ENCODE measurements at regions not wholly inside any gene's neighbourhood (a gene's known extent, or its start where the extent isn't known, plus 50 kb on each side); places are given as distances from the start of the nearest gene placed in this dataset.

DNA sequence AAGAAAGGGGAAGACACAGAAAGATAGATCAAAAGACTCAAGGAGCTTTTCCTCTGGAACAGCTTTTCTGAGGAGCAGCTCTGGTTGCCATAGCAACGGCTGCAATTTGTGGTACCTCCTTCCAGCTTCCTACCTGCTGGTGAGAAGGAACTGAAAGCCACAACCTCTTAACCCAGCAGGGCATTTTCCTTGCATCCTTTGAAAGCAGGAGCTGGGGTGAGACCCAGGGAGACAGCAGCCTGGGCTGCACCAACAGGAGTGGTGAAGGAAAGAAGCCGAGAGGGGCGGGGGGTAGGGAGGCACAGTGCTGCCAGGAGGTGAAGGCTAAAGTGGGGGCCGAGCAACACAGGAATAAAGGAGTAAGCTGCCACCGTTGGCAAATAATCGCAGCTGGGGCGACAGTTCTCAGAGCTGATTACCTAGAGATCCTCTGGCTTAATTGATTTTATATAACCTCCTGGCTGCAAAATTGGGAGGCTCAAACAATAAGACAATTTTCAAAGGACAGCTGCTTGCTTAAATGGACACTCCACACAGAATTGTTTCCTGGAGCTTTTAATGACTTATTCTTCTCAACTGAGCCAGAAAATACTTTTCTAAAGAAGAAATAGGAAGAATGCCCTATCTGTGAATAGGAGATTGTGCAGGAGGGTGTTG lies 129.4 kb downstream of the RPAP3 start:
- Mint-ChIP-seq H3K9me3 (peaks cover 7 to 8% of the 10 kb centered on the region in 2 donors), H3K4me3 (no peak overlapping the region), H3K27ac (peak overlapping the region in 1 of 2 donors; percentile 83), H3K4me1 (peaks cover 44% of the 10 kb centered on the region), H3K27me3 (no peaks in the 10 kb centered on the region)
- ATAC-seq (no peak), DNase-seq (no peak)

DNA sequence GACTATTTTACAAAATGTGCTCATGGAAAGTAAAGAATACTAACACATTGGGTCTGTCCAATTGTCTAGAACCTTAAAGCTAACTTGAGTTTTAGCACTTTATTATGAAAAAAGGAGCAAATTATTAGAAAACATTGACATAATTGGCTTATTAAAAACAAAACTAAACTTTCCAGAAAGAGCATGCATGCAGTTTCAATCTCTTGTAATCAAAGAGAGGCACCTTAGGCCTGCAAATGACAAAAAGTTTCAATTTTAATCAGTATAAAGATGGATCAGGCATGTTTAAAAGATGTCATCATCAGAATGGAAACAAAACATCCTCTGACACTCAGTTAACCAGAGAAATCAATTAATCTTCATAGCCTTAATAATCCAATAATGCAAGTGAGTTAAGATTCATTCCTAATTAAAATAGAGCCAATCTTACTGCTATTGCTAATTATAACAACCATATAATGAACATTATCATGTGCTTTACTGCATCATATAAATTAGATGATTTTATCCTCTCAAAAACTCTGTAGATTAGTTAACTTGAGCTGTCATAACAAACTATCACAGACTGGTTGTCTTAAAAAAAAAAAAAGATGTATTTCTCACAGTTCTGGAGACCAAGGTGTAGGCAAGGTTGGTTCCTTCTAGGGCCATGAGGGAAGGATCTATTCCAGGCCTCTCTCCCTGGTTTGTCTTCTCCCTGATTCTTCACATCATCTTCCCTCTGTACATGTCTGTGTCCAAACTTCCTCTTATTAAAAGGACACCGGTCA lies 131.4 kb downstream of the RPAP3 start:
- peaks cover 44% of the 10 kb centered on the region for H3K4me1 Mint-ChIP-seq
- peaks cover 7 to 14% of the 10 kb centered on the region in 2 donors for H3K9me3 Mint-ChIP-seq
- H3K27me3 Mint-ChIP-seq: no peaks in the 10 kb centered on the region
- DNase-seq: no peak
- ATAC-seq: peak; percentile 96
- H3K27ac Mint-ChIP-seq: peak overlapping the region; percentile 93
- peak overlapping the region; percentile 14 to 27 for H3K4me3 Mint-ChIP-seq

DNA sequence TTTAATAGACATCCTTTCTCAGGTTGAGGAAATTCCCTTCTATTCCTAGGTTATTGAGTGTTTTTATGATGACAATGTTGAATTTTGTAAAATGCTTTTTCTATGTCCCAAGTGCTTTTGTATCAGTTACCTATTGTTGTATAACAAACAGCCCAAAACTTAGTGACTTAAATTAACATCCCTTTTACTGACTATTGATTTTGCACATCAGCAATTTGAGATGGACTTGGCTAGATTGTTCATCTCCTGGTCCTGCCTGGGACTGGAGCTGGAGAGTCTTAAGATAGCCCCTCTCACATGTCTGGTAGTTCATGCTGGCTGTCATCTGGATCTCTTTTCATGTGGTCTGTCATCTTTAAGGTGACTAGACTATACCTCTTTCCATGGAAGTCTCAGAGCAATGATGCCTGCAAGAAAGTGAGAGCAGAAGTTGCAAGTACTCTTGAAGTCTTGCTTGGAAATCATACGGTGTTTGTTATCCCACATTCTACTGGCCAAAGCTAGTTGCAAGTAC lies 132.6 kb downstream of the RPAP3 start:
- Mint-ChIP-seq H3K4me3 (no peak overlapping the region), H3K4me1 (peaks cover 37% of the 10 kb centered on the region), H3K27ac (peak overlapping the region in 1 of 2 donors; percentile 59), H3K27me3 (no peaks in the 10 kb centered on the region), H3K9me3 (peaks cover 7 to 14% of the 10 kb centered on the region in 2 donors)
- no peak for ATAC-seq
- DNase-seq: no peak

DNA sequence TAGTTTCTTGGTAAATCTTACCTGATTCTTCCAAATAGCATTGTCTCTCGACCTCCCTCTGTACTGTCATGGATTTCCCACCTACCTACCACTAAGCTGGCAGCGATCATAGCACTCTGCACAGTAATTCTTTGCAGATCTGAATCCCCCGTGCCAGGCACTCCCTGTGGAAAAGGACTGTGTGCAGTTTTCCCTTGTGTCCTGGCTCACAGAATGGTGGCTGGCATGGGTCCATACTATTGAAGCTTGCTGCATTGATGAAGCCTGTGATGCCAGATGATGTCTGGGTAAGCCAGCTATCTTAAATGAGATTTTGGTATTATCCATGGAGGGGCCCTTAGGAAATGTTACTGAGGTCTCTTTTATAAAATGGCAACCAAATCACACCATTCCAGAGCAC lies 135.7 kb downstream of the RPAP3 start:
- ATAC-seq (no peak), DNase-seq (no peak)
- H3K4me3 Mint-ChIP-seq: no peak overlapping the region
- H3K9me3 Mint-ChIP-seq: peaks cover 0 to 5% of the 10 kb centered on the region in 2 donors
- peaks cover 24% of the 10 kb centered on the region for H3K4me1 Mint-ChIP-seq
- H3K27ac Mint-ChIP-seq: no peak overlapping the region
- H3K27me3 Mint-ChIP-seq: no peaks in the 10 kb centered on the region

DNA sequence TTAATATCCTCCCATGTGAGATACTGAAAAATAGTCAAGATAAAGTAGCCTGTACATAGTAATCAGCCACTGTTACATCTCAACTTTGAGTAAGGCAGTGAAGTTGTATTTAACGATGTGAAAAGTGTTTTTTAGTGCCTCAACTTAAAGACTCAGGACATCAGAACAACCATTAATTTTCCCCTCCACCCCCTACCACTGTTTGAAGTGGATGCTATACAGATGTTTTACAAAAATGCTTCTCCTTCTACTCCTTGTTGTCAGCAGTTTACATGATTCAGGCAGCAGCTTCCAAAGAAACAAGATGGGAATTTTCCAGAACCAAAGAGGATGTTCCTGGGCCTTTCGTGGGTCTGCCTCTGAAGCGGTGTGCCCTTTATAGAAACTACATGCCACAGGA lies 143.6 kb downstream of the RPAP3 start:
- H3K27ac Mint-ChIP-seq: no peak overlapping the region
- H3K27me3 Mint-ChIP-seq: no peaks in the 10 kb centered on the region
- peaks cover 26% of the 10 kb centered on the region for H3K4me1 Mint-ChIP-seq

DNA sequence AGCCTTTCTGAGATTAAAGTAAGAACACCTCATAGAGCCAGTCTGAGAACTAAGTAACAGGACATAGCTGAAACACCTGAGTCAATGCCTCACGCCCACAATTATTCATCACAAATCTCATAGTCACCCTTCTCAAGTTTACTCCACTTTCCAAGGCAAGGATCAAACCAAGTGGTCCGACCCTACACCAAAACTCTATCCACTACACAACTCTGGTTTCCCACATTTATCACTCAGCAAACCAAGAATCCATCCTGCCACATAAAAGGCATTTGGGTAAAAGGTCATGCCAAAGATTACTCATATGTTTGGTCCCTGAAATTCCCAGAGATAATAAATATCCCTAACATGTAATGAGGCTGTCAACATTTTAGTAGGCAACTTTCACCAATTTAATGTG lies 144.1 kb downstream of the RPAP3 start:
- no peak overlapping the region for H3K27ac Mint-ChIP-seq
- H3K27me3 Mint-ChIP-seq: no peaks in the 10 kb centered on the region
- peaks cover 5 to 6% of the 10 kb centered on the region in 2 donors for H3K9me3 Mint-ChIP-seq
- H3K4me3 Mint-ChIP-seq: no peak overlapping the region
- H3K4me1 Mint-ChIP-seq: peaks cover 27% of the 10 kb centered on the region
- ATAC-seq (peak; percentile 35), DNase-seq (no peak)

More for the DNA sequence above, 143.6 kb downstream of the RPAP3 start:
- DNase-seq (no peak), ATAC-seq (no peak)
- Mint-ChIP-seq H3K9me3 (peaks cover 1 to 6% of the 10 kb centered on the region in 2 donors), H3K4me3 (no peak overlapping the region)

DNA sequence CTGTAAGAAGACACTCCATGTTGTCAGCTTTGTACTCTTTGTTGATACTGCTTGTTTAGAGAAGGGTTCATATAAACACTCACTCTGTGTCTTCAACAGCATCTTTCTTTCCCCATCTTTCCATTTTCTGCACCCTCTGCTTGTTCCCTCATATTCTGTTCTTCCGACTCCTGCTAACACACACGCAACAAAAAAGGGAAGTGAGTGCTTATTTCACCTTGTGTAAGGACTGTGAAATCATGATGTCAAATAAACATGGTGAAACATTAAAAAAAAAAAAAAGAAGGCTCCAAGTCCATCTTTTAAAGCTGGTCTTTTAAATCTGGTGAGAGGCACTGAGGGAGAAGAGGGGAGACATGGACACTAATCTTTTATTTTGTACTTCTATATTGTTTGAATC lies 145.4 kb downstream of the RPAP3 start:
- Mint-ChIP-seq H3K4me1 (peaks cover 34% of the 10 kb centered on the region), H3K9me3 (peaks cover 5 to 6% of the 10 kb centered on the region in 2 donors), H3K27ac (no peak overlapping the region), H3K4me3 (no peak overlapping the region), H3K27me3 (no peaks in the 10 kb centered on the region)
- DNase-seq: no peak
- no peak for ATAC-seq

DNA sequence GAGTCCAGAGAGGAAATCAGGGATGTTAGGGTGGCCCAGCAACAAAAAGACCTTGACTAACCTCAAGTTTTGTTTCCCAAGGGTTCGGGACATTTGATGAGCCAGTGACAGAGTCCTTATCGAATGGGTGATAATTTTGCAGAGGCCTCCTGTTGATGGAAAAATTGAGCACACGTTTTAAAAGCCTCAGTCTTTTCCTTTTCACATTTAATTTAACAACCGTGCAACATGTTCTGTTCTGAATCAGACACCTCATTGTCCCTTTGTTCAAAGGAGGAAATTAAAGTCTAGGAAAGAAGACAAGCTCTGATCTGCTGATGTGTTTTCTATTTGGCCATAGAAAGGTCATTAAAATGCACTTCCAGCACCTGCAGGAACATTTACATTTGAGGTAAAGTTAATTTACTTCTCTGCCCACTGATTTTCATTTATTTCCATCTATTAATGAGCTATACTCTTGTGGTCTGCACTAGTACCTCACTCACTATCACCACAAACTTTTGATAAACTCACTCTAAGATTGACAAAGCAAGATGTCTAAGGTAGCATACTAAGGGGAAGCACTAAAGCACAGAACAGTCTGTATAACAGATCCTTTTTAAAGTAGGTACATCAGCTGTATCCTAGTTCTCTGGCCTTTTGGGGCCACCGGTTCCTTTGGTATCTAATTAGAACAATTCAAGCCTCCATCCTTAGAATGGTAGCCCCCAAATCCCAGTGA lies 147.0 kb downstream of the RPAP3 start:
- ATAC-seq (no peak), DNase-seq (no peak)
- Mint-ChIP-seq H3K4me1 (peaks cover 43% of the 10 kb centered on the region), H3K9me3 (peaks cover 5 to 13% of the 10 kb centered on the region in 2 donors), H3K4me3 (no peak overlapping the region), H3K27ac (no peak overlapping the region), H3K27me3 (no peaks in the 10 kb centered on the region)

DNA sequence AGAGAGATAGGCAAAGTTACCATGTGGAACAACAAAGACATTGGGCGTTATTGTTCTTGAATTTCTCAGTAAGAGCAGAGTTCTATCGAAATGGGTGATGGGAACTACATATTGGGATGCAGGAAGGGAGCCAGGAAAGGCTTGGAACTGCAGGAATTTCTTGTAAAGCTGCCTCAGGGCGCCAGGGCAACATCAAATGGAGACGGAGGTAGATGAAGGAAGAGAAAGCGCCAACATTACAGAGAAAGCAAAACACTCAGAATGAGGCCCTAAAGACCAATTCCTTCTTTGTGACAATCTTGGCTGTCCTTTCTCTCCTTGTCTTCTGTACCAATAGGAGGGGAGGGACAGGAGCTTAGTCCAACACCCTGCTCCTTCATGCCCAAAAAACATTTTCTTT lies 148.4 kb downstream of the RPAP3 start:
- Mint-ChIP-seq H3K27me3 (no peaks in the 10 kb centered on the region), H3K27ac (no peak overlapping the region), H3K9me3 (peaks cover 14 to 17% of the 10 kb centered on the region in 2 donors), H3K4me3 (no peak overlapping the region), H3K4me1 (peaks cover 44% of the 10 kb centered on the region)
- DNase-seq (no peak), ATAC-seq (no peak)

DNA sequence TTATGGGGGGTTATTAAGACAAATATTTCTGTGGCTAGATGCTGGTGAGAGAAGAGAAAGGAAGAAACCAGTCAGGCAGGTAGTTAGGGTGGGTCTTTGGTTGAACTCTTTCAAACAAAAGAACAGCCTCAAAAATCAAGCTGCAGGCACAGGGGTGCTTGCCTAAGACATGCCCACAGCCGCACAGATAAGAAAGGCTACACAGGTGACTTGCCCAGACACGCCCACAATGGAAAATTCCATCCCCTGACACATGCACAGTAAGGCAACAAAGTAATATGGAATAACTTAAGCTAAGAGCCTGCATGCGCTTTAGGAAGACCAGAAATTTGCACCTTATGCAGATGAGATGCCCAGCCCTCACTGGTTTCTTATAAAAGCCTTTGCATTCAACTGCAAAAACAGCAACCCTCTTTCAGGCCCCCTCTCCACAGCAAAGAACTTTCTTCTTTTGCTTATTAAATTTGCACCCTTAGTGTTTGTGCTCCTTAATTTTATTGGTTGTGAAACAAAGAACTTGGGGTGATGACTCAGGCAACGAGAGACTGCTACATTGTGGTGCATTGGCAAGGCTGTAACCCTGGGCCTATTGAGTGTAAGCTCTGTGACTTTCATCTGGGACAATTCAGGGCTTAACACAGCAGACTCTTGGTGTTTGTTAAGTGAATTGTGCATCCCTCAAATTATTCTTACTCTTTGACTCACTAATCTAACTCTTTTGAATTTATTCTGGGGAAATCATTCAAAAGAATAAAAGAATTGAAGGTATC lies 149.4 kb downstream of the RPAP3 start:
- no peak overlapping the region for H3K4me3 Mint-ChIP-seq
- peaks cover 14 to 17% of the 10 kb centered on the region in 2 donors for H3K9me3 Mint-ChIP-seq
- ATAC-seq (no peak), DNase-seq (no peak)
- peaks cover 36% of the 10 kb centered on the region for H3K4me1 Mint-ChIP-seq
- H3K27me3 Mint-ChIP-seq: no peaks in the 10 kb centered on the region
- H3K27ac Mint-ChIP-seq: no peak overlapping the region

DNA sequence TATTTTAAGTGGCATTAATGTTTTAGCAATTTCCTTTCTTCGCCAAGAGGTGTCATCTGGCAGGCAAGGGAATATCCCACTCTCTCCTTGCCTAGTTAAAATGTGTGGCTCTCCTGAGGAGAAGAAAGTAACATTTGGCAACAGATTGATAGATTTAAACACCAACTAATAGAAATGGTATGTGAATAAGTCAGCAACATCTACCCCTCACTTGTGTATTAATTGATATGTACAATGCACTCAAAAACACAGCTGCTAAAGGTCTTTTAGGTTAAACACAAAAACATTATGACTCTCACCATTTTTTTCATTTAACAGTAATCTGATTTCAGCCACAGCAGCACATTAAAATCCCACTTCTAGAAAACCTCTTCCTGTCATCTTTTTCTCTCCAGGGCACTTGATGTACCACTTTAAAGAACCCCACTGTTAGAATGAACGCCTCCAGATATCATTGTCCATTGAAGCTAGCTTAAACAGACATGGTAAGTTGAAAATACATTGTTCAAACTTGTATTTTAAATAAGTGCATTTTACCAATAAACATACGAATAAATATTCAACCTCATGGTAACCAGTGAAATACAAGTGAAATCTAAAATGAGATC lies 151.7 kb downstream of the RPAP3 start:
- Mint-ChIP-seq H3K27me3 (no peaks in the 10 kb centered on the region), H3K4me3 (no peak overlapping the region), H3K4me1 (peaks cover 35% of the 10 kb centered on the region), H3K9me3 (peaks cover 17 to 19% of the 10 kb centered on the region in 2 donors), H3K27ac (peak overlapping the region; percentile 16 to 34)
- DNase-seq: no peak
- peak; percentile 48 for ATAC-seq

DNA sequence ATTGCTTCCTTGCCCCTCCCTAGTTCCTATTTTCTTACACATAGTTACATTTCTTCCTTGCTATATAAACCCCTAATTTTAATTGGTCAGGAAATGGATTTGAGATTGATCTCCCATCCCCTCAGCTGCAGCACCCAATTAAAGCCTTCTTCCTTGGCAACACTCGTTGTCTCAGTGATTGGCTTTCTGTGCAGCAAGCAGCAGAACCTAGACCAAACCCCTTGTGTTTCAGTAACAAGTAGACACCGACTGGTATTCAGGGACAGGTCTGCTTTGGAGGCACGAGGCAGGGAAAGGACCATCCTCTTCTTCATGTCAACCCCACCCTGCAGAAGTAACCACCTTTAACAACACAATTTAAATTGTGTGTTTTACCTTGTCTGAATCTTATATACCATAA lies 152.6 kb downstream of the RPAP3 start:
- ATAC-seq: no peak
- Mint-ChIP-seq H3K27me3 (no peaks in the 10 kb centered on the region), H3K4me3 (no peak overlapping the region), H3K9me3 (peaks cover 17 to 19% of the 10 kb centered on the region in 2 donors), H3K27ac (no peak overlapping the region), H3K4me1 (peaks cover 28% of the 10 kb centered on the region)
- DNase-seq: no peak

DNA sequence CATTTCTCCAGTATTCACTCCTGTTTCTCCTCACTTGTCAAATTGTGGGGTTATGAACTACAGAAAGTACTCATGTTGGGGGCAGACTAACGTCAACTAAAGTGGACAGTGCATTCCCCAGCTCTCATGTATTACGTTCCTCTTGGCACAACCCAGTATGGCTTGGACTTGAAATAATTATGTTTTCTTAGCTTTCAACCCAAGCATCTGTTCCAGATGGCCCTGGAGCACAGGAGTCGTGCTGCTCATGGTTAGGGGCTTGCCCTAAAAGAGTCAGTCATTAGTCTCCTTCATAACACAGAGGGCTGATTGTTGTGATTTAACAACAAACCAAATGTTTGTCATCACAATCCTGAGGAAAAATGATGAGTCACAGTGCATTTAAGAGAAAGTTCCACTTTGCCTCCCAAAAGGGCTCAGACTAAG lies 154.4 kb downstream of the RPAP3 start:
- no peaks in the 10 kb centered on the region for H3K27me3 Mint-ChIP-seq
- peaks cover 14 to 17% of the 10 kb centered on the region in 2 donors for H3K9me3 Mint-ChIP-seq
- peaks cover 24% of the 10 kb centered on the region for H3K4me1 Mint-ChIP-seq
- DNase-seq: no peak
- no peak for ATAC-seq
- no peak overlapping the region for H3K27ac Mint-ChIP-seq
- no peak overlapping the region for H3K4me3 Mint-ChIP-seq

DNA sequence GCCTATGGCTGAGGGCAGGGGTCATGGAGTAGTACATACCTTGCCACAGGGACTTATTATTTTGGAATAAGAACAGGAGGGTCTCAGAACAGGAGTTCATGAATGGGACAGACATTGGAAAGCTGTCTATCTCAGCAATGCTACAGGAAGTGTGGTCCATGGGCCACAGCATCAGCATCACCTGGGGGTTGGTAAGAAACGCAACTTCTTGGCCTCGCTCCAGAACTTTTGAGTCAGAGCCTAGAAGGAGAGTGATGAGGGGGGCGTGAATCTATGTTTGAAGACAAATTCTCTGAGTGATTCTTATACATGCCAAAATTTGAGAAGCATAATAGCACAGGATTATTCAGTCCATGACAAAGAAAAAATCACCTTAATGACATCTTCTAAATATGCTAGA lies 156.6 kb downstream of the RPAP3 start:
- H3K27me3 Mint-ChIP-seq: no peaks in the 10 kb centered on the region
- H3K4me3 Mint-ChIP-seq: no peak overlapping the region
- peak in 1 of 2 donors; percentile 21 for DNase-seq
- H3K27ac Mint-ChIP-seq: peak overlapping the region in 1 of 2 donors; percentile 82
- peaks cover 27% of the 10 kb centered on the region for H3K4me1 Mint-ChIP-seq
- ATAC-seq: no peak
- H3K9me3 Mint-ChIP-seq: peaks cover 14% of the 10 kb centered on the region in 2 donors

DNA sequence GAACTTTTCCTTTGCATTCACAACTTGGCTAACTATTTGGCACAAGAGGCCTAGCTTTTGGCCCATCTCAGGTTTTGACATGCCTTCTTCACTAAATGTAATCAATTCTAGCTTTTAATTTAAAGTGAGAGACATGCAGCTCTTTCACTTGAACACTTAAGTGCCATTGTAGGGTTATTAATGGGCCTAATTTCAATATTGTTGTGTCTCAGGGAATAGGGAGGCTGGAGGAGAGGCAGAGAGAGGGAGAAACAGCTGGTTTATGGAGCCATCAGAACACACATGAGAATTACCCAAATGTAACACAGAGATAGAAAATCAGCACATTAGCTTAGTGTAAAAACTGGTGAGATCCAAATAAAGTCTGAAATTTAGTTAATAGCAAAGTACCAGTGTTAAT lies 157.4 kb downstream of the RPAP3 start:
- no peak for ATAC-seq
- no peaks in the 10 kb centered on the region for H3K27me3 Mint-ChIP-seq
- H3K27ac Mint-ChIP-seq: peak overlapping the region in 1 of 2 donors; percentile 4
- DNase-seq: no peak
- H3K4me1 Mint-ChIP-seq: peaks cover 19% of the 10 kb centered on the region
- H3K9me3 Mint-ChIP-seq: peaks cover 6 to 10% of the 10 kb centered on the region in 2 donors
- no peak overlapping the region for H3K4me3 Mint-ChIP-seq

Data from stimulated activated naive CD8-positive, alpha-beta T cell treated with anti-CD3 and anti-CD28 coated beads, Interleukin-15, amount 100 ng/mL, for 72 hours (primary cell).